Pancreas (tissue), 10 donors: ENCODE measurements at regions not wholly inside any gene's neighbourhood (a gene's known extent, or its start where the extent isn't known, plus 50 kb on each side); places are given as distances from the start of the nearest gene placed in this dataset.

ENCODE experiments used
- ATAC-seq, 4 donors: fragments of 200-7000 bp; cut with Tn5 transposase; one replicate each; pipeline versions ENCODE4 v1.8.0 to v1.9.1; 2020; ENCODE audit warnings: mild to moderate bottlenecking in 4 of 4, moderate library complexity in 4 of 4
- DNase-seq, 6 donors: peaks; one replicate each; pipeline ENCODE4 v3.0.0-alpha.2; 2020
- FAIRE-seq: peaks from 2 replicates; lab custom pipeline; 2012; peaks lifted over from hg19 to GRCh38; lab: Jason Lieb, UNC
- H3K27ac ChIP-seq, 4 donors: fragments of 200-600 bp; sonication (generic); 1 replicate in 3 of 4; 2 replicates in 1 of 4; pipeline versions ENCODE4 v1.5.0 to v1.8.0; 2020
- H3K27me3 ChIP-seq, 4 donors: fragments of 200-600 bp; one replicate each; pipeline ENCODE4 v1.8.0; 2021
- H3K36me3 ChIP-seq, 3 donors: fragments of 200-600 bp; sonication (generic) in 1 of 3; one replicate each; pipeline versions ENCODE4 v1.5.0 to v1.8.0; 2020 to 2021
- H3K4me1 ChIP-seq, 3 donors: fragments of 200-600 bp; one replicate each; pipeline ENCODE4 v1.8.0; 2021
- H3K4me3 ChIP-seq, 4 donors: fragments of 200-600 bp; sonication (generic) in 2 of 4; one replicate each; pipeline versions ENCODE4 v1.5.0 to v1.8.0; 2020 to 2021
- H3K9me3 ChIP-seq, 4 donors: fragments of 200-600 bp; one replicate each; pipeline ENCODE4 v1.8.0; 2021
- CTCF ChIP-seq, 4 donors: fragments of 200-600 bp; sonication (generic) in 3 of 4; IDR thresholded peaks; one replicate each; pipeline versions ENCODE4 v1.5.0 to v1.8.0; 2021; ENCODE audit warnings: antibody characterized with exemption in 4 of 4
- WGBS, 2 donors: extraction: QIAGEN DNeasy Blood & Tissue Kit; methylation state at CpG; one replicate each; pipeline ENCODE4 v1.1.7; 2013; 5-methylcytosine and 5-hydroxymethylcytosine counted together
- intact Hi-C, 3 donors: fragments of 100-400 bp; cut with DNase I; formaldehyde crosslinking; loops; one replicate each; pipeline versions ENCODE4 v1.11.1 to v1.14.2; 2022
- donor health status: healthy with polysubstance abuse.
- donor health status: DM: no; HTN: no; CAD: no; lungs with moderate emphysema.
- donor health status: DM: no; HTN: no; CAD: no.
- donor health status: control.
- donor health status: control.
- donor health status: Bipolar disorder and iron deficiency.
- donor health status: DM: yes; HTN: yes; CAD: no.
- donor health status: DM: no; HTN: no; CAD: no.
- donor health status: DM: no; HTN: no; CAD: no.
- donor health status: DM: yes; HTN: yes; CAD: no.

- 76 to 81% methylated on average over 3 of the region's 3 CpGs for WGBS, 2 donors
- no peak for FAIRE-seq
- no peaks in the 10 kb centered on the region for H3K27me3 ChIP-seq
- peak in 1 of 4 donors; percentile 34 for ATAC-seq
- DNase-seq: no peak
- H3K4me1 ChIP-seq: peaks cover 0 to 7% (median 7%) of the 10 kb centered on the region in 3 donors
- no peak for TF ChIP-seq CTCF (IDR thresholded peaks at IDR 0.05)
- no peak overlapping the region for H3K27ac ChIP-seq
- no peak overlapping the region for H3K4me3 ChIP-seq
- intact Hi-C loops: no loop called here
- no peaks in the 10 kb centered on the region for H3K9me3 ChIP-seq
- no peaks in the 10 kb centered on the region for H3K36me3 ChIP-seq
These were observed 49.8 kb upstream of the TDRD3 start for GRCh38 chr13:60347174-60347573.
